IMR-90 (cell line): ENCODE measurements at regions not wholly inside any gene's neighbourhood (a gene's known extent, or its start where the extent isn't known, plus 50 kb on each side); places are given as distances from the start of the nearest gene placed in this dataset.

ENCODE experiments used
- ATAC-seq: fragments of 200-7000 bp; cut with Tn5 transposase; 2 replicates; pipeline ENCODE4 v1.9.1; 2020; ENCODE audit warnings: low read depth, mild to moderate bottlenecking, moderate library complexity
- BruUV-seq: library from RNA; stranded (reverse); fragments of 400-500 nt; replicated peaks from 2 replicates; lab custom pipeline; 2021; lab: Mats Ljungman, UMichigan
- CTCF ChIA-PET: fragments of 300-600 bp; formaldehyde crosslinking; extraction: SDS; loops from one replicate; lab custom pipeline; 2021; ENCODE audit warnings: antibody characterized with exemption; lab: Yijun Ruan, JAX
- POLR2A ChIA-PET: fragments of 300-600 bp; sonication (Branson Sonifier 250); formaldehyde crosslinking; loops from one replicate; lab custom pipeline; 2022; ENCODE audit warnings: antibody characterized with exemption; ENCODE audit not compliant: unreplicated experiment; lab: Charles Lee
- DNase-seq: peaks from one replicate; pipeline ENCODE4 v3.0.0; 2013
- H2AFZ ChIP-seq: replicated peaks from 2 replicates; pipeline ENCODE3; 2013; ENCODE audit warnings: low read length, mild to moderate bottlenecking; ENCODE audit not compliant: poor library complexity
- H2AK5ac ChIP-seq: 2 replicates; pipeline ENCODE4 v1.6.1; 2013; ENCODE audit warnings: low read depth, low read length, inconsistent platforms
- H2AK9ac ChIP-seq: replicated peaks from 2 replicates; pipeline ENCODE3; 2013; ENCODE audit warnings: mild to moderate bottlenecking, low read depth, low read length, moderate library complexity; ENCODE audit not compliant: poor library complexity
- H2BK120ac ChIP-seq: 2 replicates; pipeline ENCODE4 v1.6.1; 2013; ENCODE audit warnings: low read depth, low read length, inconsistent platforms
- H2BK15ac ChIP-seq: 3 replicates; pipeline ENCODE4 v1.6.1; 2013; ENCODE audit warnings: low read depth, low read length, inconsistent platforms
- H2BK20ac ChIP-seq: 2 replicates; pipeline ENCODE4 v1.6.1; 2013; ENCODE audit warnings: low read depth, mild to moderate bottlenecking, inconsistent platforms, low read length, moderate library complexity
- H2BK5ac ChIP-seq: 2 replicates; pipeline ENCODE4 v1.6.1; 2013; ENCODE audit warnings: mild to moderate bottlenecking, low read depth, low read length, inconsistent platforms; ENCODE audit not compliant: poor library complexity, severe bottlenecking
- H3K14ac ChIP-seq: replicated peaks from 2 replicates; pipeline ENCODE4 v1.6.1; 2013; ENCODE audit warnings: low read depth, low read length, inconsistent platforms
- H3K18ac ChIP-seq: 2 replicates; pipeline ENCODE4 v1.6.1; 2013; ENCODE audit warnings: low read depth, low read length, control low read depth
- H3K23ac ChIP-seq: 2 replicates; pipeline ENCODE4 v1.6.1; 2013; ENCODE audit warnings: low read depth, low read length, inconsistent platforms
- H3K27ac ChIP-seq: 2 replicates; pipeline ENCODE4 v1.5.1; 2013; ENCODE audit warnings: mild to moderate bottlenecking, control low read depth, low read length; ENCODE audit not compliant: insufficient read depth
- H3K27me3 ChIP-seq: 2 replicates; pipeline ENCODE4 v1.6.1; 2013; ENCODE audit warnings: low read length; ENCODE audit not compliant: control insufficient read depth, insufficient read depth
- H3K36me3 ChIP-seq: 2 replicates; pipeline ENCODE4 v1.6.1; 2013; ENCODE audit warnings: low read length, mixed read lengths; ENCODE audit not compliant: control insufficient read depth, insufficient read depth
- H3K4ac ChIP-seq: 2 replicates; pipeline ENCODE4 v1.6.1; 2013; ENCODE audit warnings: low read depth, low read length, inconsistent platforms
- H3K4me1 ChIP-seq: 2 replicates; pipeline ENCODE4 v1.6.1; 2013; ENCODE audit warnings: low read length, mixed read lengths; ENCODE audit not compliant: control insufficient read depth, insufficient read depth
- H3K4me2 ChIP-seq: 2 replicates; pipeline ENCODE4 v1.6.1; 2013; ENCODE audit warnings: low read depth, mild to moderate bottlenecking, control low read depth, low read length, moderate library complexity
- H3K4me3 ChIP-seq: 2 replicates; pipeline ENCODE4 v1.5.1; 2013; ENCODE audit warnings: low read depth, mild to moderate bottlenecking, control low read depth, low read length, moderate library complexity; ENCODE audit not compliant: insufficient read depth
- H3K56ac ChIP-seq: 2 replicates; pipeline ENCODE4 v1.6.1; 2013; ENCODE audit warnings: low read length, inconsistent platforms; ENCODE audit not compliant: insufficient read depth; ENCODE audit errors: extremely low read depth
- H3K79me1 ChIP-seq, 2 experiments: 2 replicates each; pipeline ENCODE4 v1.6.1; 2013; ENCODE audit warnings: low read length in 2 of 2, inconsistent platforms in 1 of 2, low read depth in 1 of 2
- H3K9ac ChIP-seq: 2 replicates; pipeline ENCODE4 v1.6.1; 2013; ENCODE audit warnings: low read depth, low read length, control low read depth
- H3K9me1 ChIP-seq: 2 replicates; pipeline ENCODE4 v1.6.1; 2013; ENCODE audit warnings: low read length, inconsistent platforms; ENCODE audit not compliant: insufficient read depth
- H3K9me3 ChIP-seq: 2 replicates; pipeline ENCODE4 v1.6.1; 2013; ENCODE audit warnings: low read length; ENCODE audit not compliant: control insufficient read depth, insufficient read depth
- H4K20me1 ChIP-seq: 2 replicates; pipeline ENCODE4 v1.6.1; 2013; ENCODE audit warnings: low read length, inconsistent platforms; ENCODE audit not compliant: insufficient read depth
- H4K5ac ChIP-seq: 2 replicates; pipeline ENCODE4 v1.6.1; 2013; ENCODE audit warnings: mild to moderate bottlenecking, low read depth, low read length, control low read depth
- H4K8ac ChIP-seq, 2 experiments: 2 replicates each; pipeline ENCODE4 v1.6.1; 2013; ENCODE audit warnings: low read depth in 2 of 2, low read length in 2 of 2, control low read depth in 1 of 2, inconsistent platforms in 1 of 2
- H4K91ac ChIP-seq: 2 replicates; pipeline ENCODE4 v1.6.1; 2013; ENCODE audit warnings: low read depth, low read length, inconsistent platforms; ENCODE audit not compliant: insufficient read depth
- BHLHE40 ChIP-seq: fragments of 150-350 bp; IDR thresholded peaks from 2 replicates; pipeline ENCODE4 v1.6.1; 2016; ENCODE audit warnings: mild to moderate bottlenecking, low read depth, low read length
- CEBPB ChIP-seq: IDR thresholded peaks from 2 replicates; pipeline ENCODE4 v1.6.1; 2012; ENCODE audit warnings: low read depth, low read length, improper control_type of control experiment
- CHD1 ChIP-seq: IDR thresholded peaks from 2 replicates; pipeline ENCODE4 v1.6.1; 2012; ENCODE audit warnings: low read depth, low read length, improper control_type of control experiment
- CTCF ChIP-seq: conservative IDR thresholded peaks from 2 replicates; pipeline ENCODE4 v1.5.1; 2012; ENCODE audit warnings: mild to moderate bottlenecking, low read depth, low read length, improper control_type of control experiment
- ELK1 ChIP-seq: fragments of 150-350 bp; IDR thresholded peaks from 2 replicates; pipeline ENCODE4 v1.6.1; 2016; ENCODE audit warnings: low read depth, mild to moderate bottlenecking, low read length, moderate library complexity, borderline replicate concordance
- FOS ChIP-seq: fragments of 150-350 bp; IDR thresholded peaks from 2 replicates; pipeline ENCODE4 v1.6.1; 2016; ENCODE audit warnings: low read depth, low read length
- MAFK ChIP-seq: IDR thresholded peaks from 2 replicates; pipeline ENCODE4 v1.6.1; 2012; ENCODE audit warnings: low read depth, low read length, improper control_type of control experiment
- MAZ ChIP-seq: IDR thresholded peaks from 2 replicates; pipeline ENCODE4 v1.6.1; 2012; ENCODE audit warnings: low read depth, mild to moderate bottlenecking, low read length, improper control_type of control experiment, moderate library complexity, borderline replicate concordance
- NFE2L2 ChIP-seq: fragments of 150-350 bp; IDR thresholded peaks from 2 replicates; pipeline ENCODE4 v1.6.1; 2016; ENCODE audit warnings: low read depth, mild to moderate bottlenecking, low read length
- RAD21 ChIP-seq: IDR thresholded peaks from 2 replicates; pipeline ENCODE4 v1.6.1; 2012; ENCODE audit warnings: low read length, improper control_type of control experiment
- RCOR1 ChIP-seq: IDR thresholded peaks from 2 replicates; pipeline ENCODE4 v1.6.1; 2012; ENCODE audit warnings: mild to moderate bottlenecking, low read length, improper control_type of control experiment; ENCODE audit not compliant: insufficient replicate concordance
- RFX5 ChIP-seq: IDR thresholded peaks from 2 replicates; pipeline ENCODE4 v1.8.0; 2012; ENCODE audit warnings: low read depth, mild to moderate bottlenecking, low read length, moderate library complexity
- SMC3 ChIP-seq: fragments of 150-350 bp; IDR thresholded peaks from 2 replicates; pipeline ENCODE4 v1.6.1; 2016; ENCODE audit warnings: low read depth, mild to moderate bottlenecking, antibody characterized with exemption, low read length, moderate library complexity
- USF2 ChIP-seq: fragments of 150-350 bp; IDR thresholded peaks from 2 replicates; pipeline ENCODE4 v1.6.1; 2017; ENCODE audit warnings: mild to moderate bottlenecking, antibody characterized with exemption, low read length, low read depth
- WGBS, 2 experiments: methylation state at CpG; one replicate each; pipeline versions ENCODE4 v1.1.5 to v1.1.7; 2013; ENCODE audit warnings: missing lambda C conversion rate in 2 of 2; ENCODE audit not compliant: insufficient read length in 1 of 2; ENCODE audit errors: extremely low coverage in 2 of 2; 5-methylcytosine and 5-hydroxymethylcytosine counted together
- dilution Hi-C: fragments of 300-500 bp; cut with HindIII; formaldehyde crosslinking; loops from one replicate; pipeline ENCODE4 v1.14.3; 2018; ENCODE audit warnings: low sequenced_read_pairs; ENCODE audit not compliant: unreplicated experiment
- in situ Hi-C: fragments of 300-500 bp; cut with MboI; formaldehyde crosslinking; loops from 3 replicates; pipeline ENCODE4 v1.14.3; 2019; ENCODE audit warnings: low sequenced_read_pairs, inconsistent platforms, mixed read lengths
- intact Hi-C: fragments of 100-400 bp; cut with micrococcal nuclease; formaldehyde crosslinking; loops from 2 replicates; pipeline ENCODE4 v1.10.0; 2022

GRCh38 chr19:5220866-5221265 is 119.7 kb downstream of the PTPRS start:
- no peak overlapping the region for H2AK5ac ChIP-seq
- TF ChIP-seq RFX5 (no peak), USF2 (no peak), SMC3 (no peak), NFE2L2 (no peak), RCOR1 (no peak), RAD21 (no peak), FOS (no peak), MAFK (no peak), CHD1 (no peak), BHLHE40 (no peak), CTCF (no peak), ELK1 (no peak), CEBPB (no peak), MAZ (no peak)
- WGBS, 2 experiments, result 97% methylated on average over 9 of the region's 16 CpGs; no CpG with 5 or more reads in 1 of the 2 experiments
- H2BK20ac ChIP-seq, result no peak overlapping the region
- H3K9ac ChIP-seq, result no peak overlapping the region
- peaks cover 6% of the 10 kb centered on the region for H3K9me1 ChIP-seq
- no peak overlapping the region for H3K4ac ChIP-seq
- no peaks in the 10 kb centered on the region for H3K79me1 ChIP-seq
- no peak overlapping the region for H2BK120ac ChIP-seq
- no peak overlapping the region for H4K91ac ChIP-seq
- no peak overlapping the region for H2AFZ ChIP-seq
- H3K4me3 ChIP-seq, result no peak overlapping the region
- H3K56ac ChIP-seq, result no peak overlapping the region
- no peak overlapping the region for H4K8ac ChIP-seq
- BruUV-seq, result no TSS peak
- H4K20me1 ChIP-seq, result no peaks in the 10 kb centered on the region
- H4K5ac ChIP-seq, result no peak overlapping the region
- no peaks in the 10 kb centered on the region for H3K27me3 ChIP-seq
- ChIA-PET CTCF (no interaction called here), POLR2A (no interaction called here)
- H2BK15ac ChIP-seq, result no peak overlapping the region
- ATAC-seq (no peak), DNase-seq (no peak)
- no peak overlapping the region for H3K14ac ChIP-seq
- H3K4me2 ChIP-seq, result no peak overlapping the region
- intact Hi-C loops, result no loop called here
- no peak overlapping the region for H3K23ac ChIP-seq
- H3K27ac ChIP-seq, result no peak overlapping the region
- H3K36me3 ChIP-seq, result peaks cover 71% of the 10 kb centered on the region
- in situ Hi-C loops, result no loop called here
- dilution Hi-C loops, result no loop called here
- no peak overlapping the region for H2AK9ac ChIP-seq
- no peak overlapping the region for H3K18ac ChIP-seq
- no peaks in the 10 kb centered on the region for H3K4me1 ChIP-seq
- H2BK5ac ChIP-seq, result no peak overlapping the region
- H3K9me3 ChIP-seq, result no peaks in the 10 kb centered on the region
